ENCODE measurements at regions not wholly inside any gene's neighbourhood (a gene's known extent, or its start where the extent isn't known, plus 50 kb on each side); places are given as distances from the start of the nearest gene placed in this dataset.
"Not testable (repeated sequence)": the region's sequence is repeated elsewhere in the genome, so short reads cannot be mapped to it uniquely, and the experiment has no call there.

GRCh38 chr12:84198294-84198946, 714.2 kb downstream of the SLC6A15 start:
- no peak for DNase-seq

DNA sequence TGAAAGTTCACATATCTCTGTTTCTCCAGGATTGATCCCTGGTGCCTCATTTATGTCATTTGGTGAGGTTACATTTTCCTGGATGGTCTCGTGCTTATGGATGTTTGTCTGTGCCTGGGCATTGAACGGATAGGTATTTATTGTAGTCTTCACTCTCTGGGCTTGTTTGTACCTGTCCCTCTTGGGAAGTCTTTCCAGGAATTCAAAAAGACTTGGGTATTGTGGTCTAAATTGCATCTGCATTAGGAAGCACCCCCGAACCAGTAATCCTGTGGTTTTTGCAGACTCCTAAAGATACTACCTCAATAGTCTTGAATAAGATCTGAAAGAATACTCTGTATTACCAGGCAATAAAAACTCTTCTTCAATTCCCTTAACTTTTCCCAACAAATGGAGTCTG, 720.8 kb downstream of the SLC6A15 start:
- no peak for DNase-seq

- DNase-seq = no peak
These were observed 726.2 kb downstream of the SLC6A15 start for GRCh38 chr12:84186433-84186832.

- DNase-seq = no peak
These were observed 729.0 kb downstream of the SLC6A15 start for GRCh38 chr12:84183576-84183975.

GRCh38 chr12:84174115-84174514, 738.5 kb downstream of the SLC6A15 start:
- no peak for DNase-seq

DNA sequence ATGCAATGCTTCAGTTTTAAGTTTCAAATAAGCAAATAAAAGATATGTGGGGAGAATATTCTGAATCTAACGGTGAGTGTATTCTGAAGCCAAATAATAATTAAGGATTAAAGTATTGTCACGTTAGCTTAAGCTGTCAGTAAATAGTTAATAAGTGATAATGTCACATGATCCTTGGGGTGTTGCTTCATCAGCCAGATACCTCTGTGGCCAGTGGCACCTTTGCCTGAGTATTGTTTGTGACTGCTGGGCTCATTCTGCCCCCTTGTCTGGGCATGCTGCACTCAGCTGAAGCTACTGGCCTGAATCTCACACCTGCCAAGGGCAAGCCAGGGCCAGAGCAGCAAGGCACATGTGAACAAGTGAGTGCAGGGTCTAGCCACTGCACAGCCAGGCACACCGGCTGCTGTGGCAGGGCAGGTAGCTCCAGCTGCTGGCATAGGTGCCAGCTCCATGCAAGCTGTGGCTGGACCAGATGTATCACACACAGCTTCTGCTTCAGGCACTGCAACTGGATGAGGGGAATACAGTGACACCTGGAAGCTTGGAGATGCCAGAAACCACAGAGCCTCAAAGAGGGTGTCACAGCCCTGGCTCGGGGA, 739.7 kb downstream of the SLC6A15 start:
- no peak for DNase-seq

DNA sequence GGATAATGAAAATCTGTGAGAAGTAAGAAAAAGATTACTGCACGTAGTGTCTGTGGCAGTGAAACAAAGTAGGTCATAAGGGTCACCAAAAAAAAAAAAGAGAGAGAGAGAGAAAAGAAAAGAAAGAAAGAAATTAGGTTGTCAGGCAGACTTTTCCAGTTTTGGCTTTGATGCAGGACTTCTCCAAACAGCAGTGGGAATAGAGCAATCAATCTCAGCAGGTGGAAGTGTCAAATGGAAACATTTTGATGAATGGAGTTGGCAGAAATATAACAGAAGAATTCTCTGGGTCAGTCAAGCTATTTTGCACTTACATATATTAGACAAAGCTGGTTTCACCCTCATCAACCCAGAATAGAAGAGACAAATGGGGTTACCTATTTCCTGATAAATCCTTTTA, 745.8 kb downstream of the SLC6A15 start:
- no peak for DNase-seq

GRCh38 chr12:84165998-84166571, 746.5 kb downstream of the SLC6A15 start:
- DNase-seq = no peak

GRCh38 chr12:84161296-84161695, 751.3 kb downstream of the SLC6A15 start:
- no peak for DNase-seq

- no peak for DNase-seq
These were observed 753.3 kb downstream of the SLC6A15 start for GRCh38 chr12:84159260-84159659.

GRCh38 chr12:84157170-84157569, 755.4 kb downstream of the SLC6A15 start:
- no peak for DNase-seq

DNA sequence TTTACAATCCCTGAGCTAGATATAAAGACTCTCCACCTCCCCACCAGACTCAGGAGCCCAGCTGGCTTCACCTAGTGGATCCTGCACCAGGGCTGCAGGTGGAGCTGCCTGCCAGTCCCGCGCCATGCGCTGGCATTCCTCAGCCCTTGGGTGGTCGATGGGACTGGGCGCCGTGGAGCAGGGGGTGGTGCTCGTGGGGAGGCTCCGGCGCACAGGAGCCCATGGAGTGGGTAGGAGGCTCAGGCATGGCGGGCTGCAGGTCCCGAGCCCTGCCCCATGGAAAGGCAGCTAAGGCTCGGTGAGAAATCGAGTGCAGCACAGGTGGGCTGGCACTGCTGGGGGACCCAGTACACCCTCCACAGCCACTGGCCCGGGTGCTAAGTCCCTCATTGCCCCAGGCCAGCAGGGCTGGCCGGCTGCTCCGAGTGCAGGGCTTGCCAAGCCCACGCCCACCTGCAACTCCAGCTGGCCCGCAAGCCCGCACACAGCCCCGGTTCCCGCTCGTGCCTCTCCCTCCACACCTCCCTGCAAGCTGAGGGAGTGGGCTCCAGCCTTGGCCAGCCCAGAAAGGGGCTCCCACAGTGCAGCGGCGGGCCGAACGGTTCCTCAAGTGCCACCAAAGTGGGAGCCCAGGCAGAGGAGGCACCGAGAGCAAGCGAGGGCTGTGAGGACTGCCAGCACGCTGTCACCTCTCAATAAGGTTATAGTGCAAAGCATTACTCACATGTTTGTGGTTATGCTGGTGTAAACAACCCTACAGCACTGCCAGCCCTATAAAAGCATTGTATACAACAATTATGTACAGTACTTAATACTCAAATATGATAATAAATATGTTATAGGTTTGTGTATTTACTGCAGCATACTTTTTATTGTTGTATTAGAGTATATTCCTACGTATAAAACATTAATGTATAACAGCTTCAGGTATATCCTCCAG, 757.3 kb downstream of the SLC6A15 start:
- not testable (repeated sequence) for DNase-seq

DNA sequence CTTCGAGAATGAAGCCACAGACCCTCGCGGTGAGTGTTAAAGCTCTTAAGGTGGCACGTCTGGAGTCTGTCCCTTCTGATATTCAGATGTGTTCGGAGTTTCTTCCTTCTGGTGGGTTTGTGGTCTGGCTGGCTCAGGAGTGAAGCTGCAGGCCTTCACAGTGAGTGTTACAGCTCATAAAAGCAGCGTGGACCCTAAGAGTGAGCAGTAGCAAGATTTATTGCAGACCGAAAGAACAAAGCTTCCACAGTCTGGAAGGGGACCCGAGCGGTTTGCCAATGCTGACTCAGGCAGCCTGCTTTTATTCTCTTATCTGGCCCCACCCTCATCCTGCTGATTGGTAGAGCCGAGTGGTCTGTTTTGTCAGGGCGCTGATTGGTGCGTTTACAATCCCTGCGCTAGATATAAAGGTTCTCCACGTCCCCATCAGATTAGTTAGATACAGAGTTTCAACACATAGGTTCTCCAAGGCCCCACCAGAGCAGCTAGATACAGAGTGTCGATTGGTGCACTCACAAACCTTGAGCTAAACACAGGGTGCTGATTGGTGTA, 758.1 kb downstream of the SLC6A15 start:
- not testable (repeated sequence) for DNase-seq

DNA sequence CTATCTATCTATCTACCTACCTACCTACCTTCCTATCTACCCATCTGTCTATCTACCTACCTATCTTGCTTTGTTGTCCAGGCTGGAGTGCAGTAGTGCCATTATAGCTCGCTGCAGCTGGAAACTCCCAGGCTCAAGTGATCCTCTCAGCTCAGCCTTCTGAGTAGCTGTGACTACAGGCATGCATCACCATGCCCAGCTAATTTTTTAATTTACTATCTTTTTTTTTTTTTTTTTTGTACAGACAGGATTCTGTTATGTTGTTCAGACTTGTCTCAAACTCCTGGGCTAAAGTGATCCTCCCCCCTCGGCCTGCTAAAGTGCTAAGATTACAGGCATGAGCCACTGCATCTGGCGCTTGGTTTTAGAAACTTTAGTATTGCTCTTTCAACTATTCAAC, 762.4 kb downstream of the SLC6A15 start:
- DNase-seq = no peak

DNA sequence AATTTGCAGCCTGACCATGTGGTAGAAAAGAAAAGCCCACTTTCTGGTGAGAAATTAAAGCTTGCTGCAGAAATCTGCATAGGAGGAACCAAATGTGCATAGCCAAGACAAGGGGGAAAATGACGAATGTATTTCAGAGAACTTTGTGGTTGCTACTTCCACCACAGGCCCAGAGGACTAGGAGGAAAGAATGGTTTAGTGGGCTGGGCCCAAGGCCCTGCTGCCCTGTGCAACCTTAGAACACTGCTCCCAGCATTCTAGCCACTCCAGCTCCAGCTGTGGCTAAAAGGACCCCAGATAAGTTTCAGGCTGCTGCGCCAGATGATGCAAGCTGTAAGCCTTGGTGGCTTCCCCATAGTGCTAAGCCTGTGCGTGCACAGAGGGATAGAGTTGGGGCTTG, 764.3 kb downstream of the SLC6A15 start:
- DNase-seq = no peak

DNA sequence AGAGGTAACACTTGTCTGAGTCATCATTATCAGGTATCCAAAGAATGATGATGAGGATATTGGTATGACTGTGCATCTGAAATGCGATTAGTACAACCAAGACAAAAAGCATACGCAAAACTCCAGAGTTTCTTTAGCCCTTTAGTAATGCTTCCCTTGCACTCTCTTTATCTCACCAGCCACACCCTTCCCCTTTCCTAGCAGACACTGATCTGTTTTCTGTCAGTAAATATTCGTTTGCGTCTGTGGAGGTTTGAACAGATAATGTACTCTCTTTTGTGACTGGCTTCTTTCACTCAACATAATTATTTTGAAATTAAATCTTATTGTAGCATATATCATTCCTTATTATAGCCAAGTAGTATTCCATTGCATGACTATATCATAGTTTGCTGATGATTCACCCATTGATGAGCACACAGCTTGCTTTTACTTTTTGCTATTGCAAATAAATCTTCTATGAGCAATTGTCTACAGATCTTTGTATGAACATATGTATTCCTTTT, 775.7 kb downstream of the SLC6A15 start:
- DNase-seq = no peak

GRCh38 chr12:84135586-84136279, 776.9 kb downstream of the SLC6A15 start:
- DNase-seq = no peak

DNA sequence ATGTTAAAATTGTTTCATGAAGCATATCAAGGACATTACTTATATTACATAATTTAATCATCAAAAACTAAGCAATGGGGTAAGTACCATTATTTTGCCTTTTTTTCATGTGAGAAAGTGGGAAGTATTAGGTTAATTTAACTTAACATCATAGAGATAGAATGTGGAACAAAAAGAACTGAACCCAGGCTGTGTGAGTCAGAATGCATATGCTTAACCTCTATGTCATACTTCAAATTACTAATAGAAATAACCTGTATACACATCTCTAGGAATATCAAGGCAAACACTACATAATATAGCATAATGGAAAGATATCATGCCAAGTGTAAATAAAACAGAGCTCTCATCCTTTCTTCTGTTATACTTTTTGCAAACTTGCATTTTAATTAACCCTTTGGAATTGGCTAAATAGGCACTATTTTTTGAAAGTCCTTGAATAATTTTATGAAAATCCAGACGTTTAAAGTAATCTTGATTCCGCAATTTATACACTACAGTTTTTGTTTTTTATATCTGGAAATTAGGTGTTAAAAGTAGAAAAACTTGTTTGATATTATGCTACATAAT, 777.7 kb downstream of the SLC6A15 start:
- DNase-seq = no peak

- no peak for DNase-seq
These were observed 781.5 kb downstream of the SLC6A15 start for GRCh38 chr12:84131076-84131475.

DNA sequence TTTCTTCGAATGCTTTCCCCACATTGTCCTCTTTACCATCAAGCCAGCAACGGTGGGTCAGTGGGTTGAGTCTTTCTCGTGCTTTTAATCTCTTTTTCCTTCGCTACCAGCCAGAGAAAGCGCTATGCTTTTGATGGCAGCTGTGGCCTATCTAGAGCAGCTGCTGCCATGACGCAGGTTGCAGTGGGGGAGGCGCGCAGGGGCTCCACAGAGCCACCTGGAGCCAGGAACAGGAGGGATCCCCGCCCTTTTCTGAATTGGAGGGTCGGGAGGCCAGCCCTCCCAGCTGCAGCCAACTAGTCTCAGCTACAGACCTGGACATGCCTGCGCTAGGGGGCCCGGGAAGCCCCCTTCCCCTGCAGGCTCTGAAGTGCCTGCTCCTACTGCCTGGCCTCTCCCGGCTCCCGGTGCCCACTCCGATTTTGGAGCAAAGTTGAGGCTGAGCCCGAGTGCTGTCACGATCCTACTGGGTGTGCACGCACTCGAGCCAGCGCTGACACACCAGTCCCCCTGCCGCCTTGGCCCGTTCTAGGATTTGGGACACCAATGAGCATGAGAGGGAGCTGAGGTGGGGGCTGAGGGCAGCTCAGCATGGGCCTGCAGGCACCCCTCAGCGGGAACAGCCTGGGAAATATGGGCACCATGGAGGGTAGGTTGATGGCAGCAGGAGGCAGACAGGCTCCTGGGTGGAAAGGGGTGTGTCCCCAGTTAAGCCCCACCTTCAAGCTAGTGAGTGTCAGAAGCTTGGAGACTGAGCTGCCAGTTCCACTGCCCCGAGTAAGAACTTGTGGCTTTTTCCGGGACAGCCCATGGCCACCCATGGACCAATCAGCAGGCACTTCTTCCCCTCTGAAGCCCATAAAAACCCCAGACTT, 784.2 kb downstream of the SLC6A15 start:
- no peak for DNase-seq

- DNase-seq = no peak
These were observed 788.4 kb downstream of the SLC6A15 start for GRCh38 chr12:84124211-84124610.

All from activated CD4-positive, alpha-beta T cell treated with anti-CD3 and anti-CD28 coated beads, Interleukin-2, amount 50 U/mL, for 16 hours (primary cell).